ENCODE measurements at regions not wholly inside any gene's neighbourhood (a gene's known extent, or its start where the extent isn't known, plus 50 kb on each side); places are given as distances from the start of the nearest gene placed in this dataset.

GRCh38 chr4:113849771-113850170 lies 88.2 kb upstream of the CAMK2D start:
- no peak for DNase-seq (ENCODE audit: low read depth)

GRCh38 chr4:113847710-113848109 lies 86.2 kb upstream of the CAMK2D start:
- DNase-seq (ENCODE audit: low read depth) = no peak

DNA sequence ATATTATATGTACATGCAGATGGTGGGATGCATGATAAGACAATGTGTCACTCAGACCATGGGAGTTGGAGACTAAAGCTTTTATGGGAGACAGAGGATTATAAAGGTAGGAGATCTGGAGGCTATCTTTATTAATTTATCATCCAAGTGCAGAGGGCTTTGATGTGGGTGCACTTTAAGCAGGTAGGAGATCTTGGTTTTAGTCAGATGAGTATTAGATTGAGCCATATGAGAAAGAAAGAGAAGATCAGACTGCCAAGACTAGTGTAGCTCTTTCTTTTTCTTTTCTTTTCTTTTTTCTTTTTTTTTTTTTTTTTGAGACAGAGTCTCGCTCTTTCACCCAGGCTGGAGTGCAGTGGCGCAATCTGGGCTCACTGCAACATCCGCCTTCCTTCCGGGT lies 84.9 kb upstream of the CAMK2D start:
- DNase-seq (ENCODE audit: low read depth) = no peak

DNA sequence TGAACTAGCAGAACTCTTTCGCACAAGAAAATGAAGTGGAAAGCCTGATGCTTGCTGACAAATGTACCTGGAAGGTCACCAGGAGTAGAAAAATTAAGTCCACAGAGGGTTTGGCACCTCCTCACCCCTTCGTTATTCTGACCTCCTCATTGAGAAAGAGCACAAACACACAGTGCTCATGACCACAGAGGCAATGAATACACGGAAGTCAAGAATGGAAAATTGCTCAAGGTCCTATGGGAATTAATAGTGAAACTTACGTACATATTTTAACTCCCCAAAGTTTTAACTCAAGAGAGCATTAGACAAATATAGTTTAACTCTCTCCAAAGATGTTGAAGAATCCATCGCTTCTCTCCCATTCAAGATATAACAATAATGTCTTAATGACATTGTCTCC lies 83.6 kb upstream of the CAMK2D start:
- no peak for DNase-seq (ENCODE audit: low read depth)

GRCh38 chr4:113844369-113844768 lies 82.8 kb upstream of the CAMK2D start:
- no peak for DNase-seq (ENCODE audit: low read depth)

DNA sequence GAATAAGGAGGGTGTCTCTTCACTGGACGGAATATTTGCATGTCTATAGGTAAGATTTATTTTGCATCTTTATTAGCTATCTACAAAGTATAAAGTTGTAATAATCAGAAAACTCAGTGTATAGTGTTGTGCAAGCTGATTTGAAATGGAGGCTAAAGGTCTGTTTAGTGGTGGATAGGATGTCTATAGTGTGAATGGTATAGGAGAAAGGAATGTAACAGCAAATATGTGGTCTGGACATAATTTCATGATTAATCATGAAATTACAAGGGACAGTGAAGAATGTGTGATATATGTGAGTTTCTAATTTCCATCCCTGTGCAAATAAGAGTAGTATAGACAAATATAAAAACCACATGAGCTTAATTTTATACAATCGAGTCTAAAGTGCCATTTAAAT lies 79.3 kb upstream of the CAMK2D start:
- no peak for DNase-seq (ENCODE audit: low read depth)

GRCh38 chr4:113838460-113838859 lies 76.9 kb upstream of the CAMK2D start:
- no peak for DNase-seq (ENCODE audit: low read depth)

DNA sequence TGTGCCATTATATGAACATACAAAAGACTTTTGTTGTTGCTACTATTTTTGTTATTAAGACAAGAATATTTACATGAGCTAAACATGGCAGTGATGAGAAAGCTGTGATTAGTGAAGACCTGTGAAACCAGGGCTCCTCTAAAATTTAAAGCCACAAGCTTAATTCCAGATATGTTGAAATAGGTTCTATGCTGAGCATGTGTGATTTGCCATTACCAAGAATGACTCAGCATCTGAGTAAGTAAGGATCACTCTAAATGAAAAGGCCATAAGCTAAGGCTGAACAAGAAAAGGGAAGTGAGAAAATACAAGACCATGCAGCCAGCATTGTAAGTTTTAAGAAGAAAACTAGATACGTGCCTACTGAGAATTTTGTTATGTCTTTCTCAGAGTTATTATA lies 75.9 kb upstream of the CAMK2D start:
- DNase-seq (ENCODE audit: low read depth) = peak; percentile 7

DNA sequence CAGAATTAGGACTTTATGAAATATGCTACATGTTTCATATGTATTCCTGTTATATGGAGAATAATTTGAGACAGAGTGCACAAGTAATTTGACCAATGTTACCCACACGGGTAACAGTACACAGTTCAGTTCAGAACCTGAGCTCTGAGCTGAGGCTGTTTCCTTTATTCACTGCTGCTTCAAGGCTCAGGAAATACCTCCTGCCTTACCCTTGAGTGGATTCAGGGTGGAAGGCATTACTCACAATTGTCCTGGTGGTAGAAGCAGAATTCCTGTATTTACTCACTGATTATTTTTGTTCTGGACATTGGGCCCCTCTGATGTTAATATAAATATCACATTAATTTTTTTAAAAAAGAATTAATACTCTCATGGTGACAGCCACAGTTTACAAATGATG lies 73.5 kb upstream of the CAMK2D start:
- DNase-seq (ENCODE audit: low read depth) = no peak

DNA sequence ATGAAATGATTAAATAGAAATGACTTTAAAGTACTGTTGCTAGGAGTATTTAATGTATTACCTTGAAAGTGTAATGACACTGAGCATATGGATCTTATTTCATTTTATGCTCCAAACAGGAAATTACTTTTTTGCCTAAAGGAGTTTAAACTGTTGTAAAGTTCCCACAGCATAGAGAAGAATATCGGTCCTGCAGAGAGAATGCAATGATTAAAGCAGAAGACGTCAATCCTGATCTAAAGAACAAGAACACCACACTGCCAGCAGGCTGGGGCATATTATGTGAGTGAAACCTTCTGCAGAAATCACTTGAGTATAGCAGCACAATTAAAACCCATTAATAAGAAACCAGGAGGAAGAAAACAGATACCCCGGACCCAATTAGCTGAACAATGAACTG lies 72.8 kb upstream of the CAMK2D start:
- DNase-seq (ENCODE audit: low read depth) = no peak

DNA sequence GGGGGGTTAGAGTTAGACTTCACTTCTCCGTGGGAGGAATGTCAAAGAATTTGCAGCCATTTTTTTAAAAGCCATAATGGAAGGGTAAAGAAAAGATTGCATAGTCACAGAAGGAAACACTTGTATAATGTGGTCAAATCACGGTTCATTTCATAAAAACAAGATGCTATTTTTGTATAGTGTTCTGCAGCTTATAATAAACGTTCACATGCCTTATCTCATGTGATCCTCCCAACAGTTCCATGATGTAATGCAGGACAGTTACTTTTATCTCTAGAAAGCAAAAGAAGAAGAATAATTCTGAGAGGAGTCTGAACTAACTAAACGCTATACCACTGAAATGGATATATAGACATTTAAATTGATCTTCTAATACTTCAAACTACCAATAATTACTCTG lies 71.3 kb upstream of the CAMK2D start:
- DNase-seq (ENCODE audit: low read depth) = no peak

GRCh38 chr4:113831457-113831856 lies 69.9 kb upstream of the CAMK2D start:
- no peak for DNase-seq (ENCODE audit: low read depth)

GRCh38 chr4:113828702-113829101 lies 67.2 kb upstream of the CAMK2D start:
- no peak for DNase-seq (ENCODE audit: low read depth)

DNA sequence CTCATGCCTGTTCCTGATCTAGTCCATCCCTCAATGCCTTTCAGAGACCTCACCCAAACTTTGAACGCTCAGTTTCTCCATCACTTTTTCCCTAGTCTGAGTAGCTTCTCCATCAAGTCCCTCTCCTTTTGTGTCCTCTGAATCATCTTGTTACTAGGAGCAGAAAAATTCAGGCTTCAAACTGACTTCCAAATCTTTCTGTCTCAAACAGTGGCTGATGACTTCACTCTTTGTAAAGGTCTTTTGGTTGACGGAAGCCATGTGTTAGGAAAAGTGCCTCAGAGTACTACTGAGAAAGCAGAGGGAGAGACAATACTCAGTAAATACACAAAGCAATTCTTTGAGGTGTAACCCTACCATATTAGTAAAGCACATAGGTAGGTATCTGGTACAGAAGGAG lies 65.7 kb upstream of the CAMK2D start:
- DNase-seq (ENCODE audit: low read depth) = no peak

GRCh38 chr4:113826421-113826820 lies 64.9 kb upstream of the CAMK2D start:
- DNase-seq (ENCODE audit: low read depth) = no peak

DNA sequence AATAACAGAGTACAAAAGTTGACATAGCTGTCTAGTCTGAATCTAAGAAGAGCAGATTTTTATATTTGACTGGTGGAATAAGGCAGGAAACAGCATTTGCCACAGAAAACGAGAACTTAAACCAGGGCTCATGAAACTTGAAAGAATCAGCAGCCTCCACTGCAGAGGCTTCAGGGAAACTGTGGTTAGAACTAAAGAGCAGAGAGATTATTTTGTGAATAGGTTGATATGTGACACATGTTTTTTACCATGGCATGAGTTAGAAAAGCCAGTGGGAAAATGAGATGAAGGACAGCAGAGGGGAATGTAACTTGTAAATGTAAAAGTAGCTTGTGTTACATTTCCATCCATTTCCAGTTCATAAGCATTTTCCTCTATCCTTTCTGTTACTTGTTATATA lies 63.7 kb upstream of the CAMK2D start:
- no peak for DNase-seq (ENCODE audit: low read depth)

GRCh38 chr4:113824396-113824795 lies 62.9 kb upstream of the CAMK2D start:
- DNase-seq (ENCODE audit: low read depth) = no peak

DNA sequence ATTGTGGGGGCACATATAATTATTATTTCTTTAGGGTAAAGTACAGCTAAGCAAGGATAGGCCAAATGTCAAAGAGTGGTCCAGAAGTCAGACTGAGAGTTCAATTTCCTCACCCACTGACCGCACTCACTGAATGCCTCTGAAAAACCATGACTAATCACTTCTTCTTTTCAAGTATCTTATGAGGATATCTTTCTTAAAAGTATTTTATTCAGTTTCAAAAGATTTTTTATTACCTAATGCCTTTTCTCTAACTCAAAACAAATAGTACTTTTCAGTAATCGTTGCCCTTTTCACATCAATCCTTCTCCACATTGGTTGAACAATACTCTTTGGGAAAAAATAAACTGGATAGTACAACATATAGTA lies 61.7 kb upstream of the CAMK2D start:
- no peak for DNase-seq (ENCODE audit: low read depth)

DNA sequence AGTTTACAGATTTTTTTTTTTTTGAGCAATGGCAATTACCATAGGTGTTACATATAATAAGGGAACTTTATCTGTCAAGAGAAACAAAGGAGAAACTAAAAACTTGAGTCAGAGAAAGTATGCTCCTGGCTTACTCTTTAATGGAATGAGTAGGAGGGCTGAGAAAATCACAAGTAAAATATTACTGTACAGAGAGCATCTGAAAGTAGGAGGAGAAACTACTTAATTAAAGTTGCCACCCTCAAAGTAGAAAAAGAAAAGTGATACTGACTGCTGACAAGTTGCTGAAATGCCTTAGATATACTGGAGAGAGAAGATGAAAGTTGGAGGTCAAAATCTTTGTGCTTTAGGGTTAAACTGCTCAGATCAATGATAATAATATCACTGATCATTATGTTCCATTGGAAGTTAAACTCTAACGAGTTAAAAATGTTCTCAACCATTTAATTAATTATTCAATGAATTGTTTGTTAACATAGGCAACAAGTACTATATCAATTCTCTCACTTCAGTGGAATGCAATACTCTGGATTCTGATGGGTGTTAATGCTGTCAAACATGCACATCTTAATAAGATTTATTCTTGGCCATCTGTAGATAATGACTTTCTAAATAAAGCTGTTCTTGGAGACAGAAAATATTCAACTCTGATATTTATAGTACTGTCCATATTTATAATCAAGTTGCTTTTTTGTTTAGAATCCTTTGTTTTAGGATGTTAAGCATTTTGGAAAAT lies 61.2 kb upstream of the CAMK2D start:
- DNase-seq (ENCODE audit: low read depth) = no peak

DNA sequence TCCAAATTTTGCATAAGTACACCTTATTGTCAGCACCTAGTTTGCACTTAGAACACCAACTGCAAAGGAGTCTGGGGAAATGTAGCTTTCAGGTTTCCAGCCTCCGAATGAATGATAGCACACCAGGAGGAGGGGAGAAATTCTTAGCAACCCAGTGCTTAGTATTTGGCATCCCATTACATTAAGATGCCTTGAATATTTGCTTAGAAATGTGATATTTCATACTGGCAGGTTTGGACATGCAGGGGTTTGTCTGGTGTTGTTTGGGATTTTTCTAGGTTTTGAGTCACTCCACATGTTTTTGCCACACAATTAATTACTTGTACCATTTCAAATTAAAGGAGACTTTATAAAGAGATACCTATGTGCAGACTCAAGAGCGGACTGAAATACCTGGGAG lies 60.3 kb upstream of the CAMK2D start:
- DNase-seq (ENCODE audit: low read depth) = no peak

- no peak for DNase-seq (ENCODE audit: low read depth)
These were observed 58.6 kb upstream of the CAMK2D start for GRCh38 chr4:113820108-113820507.

GRCh38 chr4:113815826-113816225 lies 54.3 kb upstream of the CAMK2D start:
- no peak for DNase-seq (ENCODE audit: low read depth)

DNA sequence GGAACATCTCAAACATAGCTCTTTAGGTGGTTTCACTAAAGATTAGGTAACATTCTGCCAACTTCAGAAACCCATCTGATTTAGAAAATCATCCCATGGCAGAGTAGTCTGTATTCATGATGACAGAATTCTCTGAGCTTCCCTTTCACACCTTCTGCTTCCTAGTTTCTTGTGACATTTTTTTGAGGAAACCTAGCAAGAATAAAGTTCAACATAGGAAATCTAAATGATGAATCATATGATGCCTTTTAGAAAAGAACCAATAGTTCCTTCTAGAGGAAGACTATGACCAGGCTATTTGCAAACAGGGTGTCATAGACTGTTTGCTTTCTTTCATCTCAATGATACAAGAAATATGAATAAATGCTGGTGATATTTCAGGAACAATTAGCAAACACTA lies 49.8 kb upstream of the CAMK2D start:
- no peak for DNase-seq (ENCODE audit: low read depth)
